Adrenal gland (tissue), 9 donors: ENCODE measurements at regions not wholly inside any gene's neighbourhood (a gene's known extent, or its start where the extent isn't known, plus 50 kb on each side); places are given as distances from the start of the nearest gene placed in this dataset.

Experiments
- DNase-seq, 7 donors: peaks; one replicate each; pipeline ENCODE4 v3.0.0-alpha.2; 2019 to 2020
- H3K27ac ChIP-seq, 5 donors: fragments of 200-600 bp; sonication (generic) in 4 of 5; 1 replicate in 3 of 5; 2 replicates in 2 of 5; pipeline versions ENCODE4 v1.5.1 to v1.8.0; 2016 to 2020; ENCODE audit warnings: mild to moderate bottlenecking in 1 of 5
- H3K27me3 ChIP-seq: fragments of 200-600 bp; 2 replicates; pipeline ENCODE4 v1.8.0; 2021
- H3K36me3 ChIP-seq, 2 donors: fragments of 200-600 bp; replicated peaks in 1 of 2; 1 replicate in 1 of 2; 2 replicates in 1 of 2; pipeline versions ENCODE4 v1.5.1 to v1.8.0; 2018 to 2022
- H3K4me1 ChIP-seq, 2 donors: fragments of 200-600 bp; replicated peaks in 1 of 2; 1 replicate in 1 of 2; 2 replicates in 1 of 2; pipeline versions ENCODE4 v1.5.1 to v1.8.0; 2018 to 2021
- H3K4me3 ChIP-seq, 4 donors: fragments of 200-600 bp; sonication (generic) in 3 of 4; one replicate each; pipeline ENCODE4 v1.5.1; 2016 to 2018
- H3K9me3 ChIP-seq, 3 donors: fragments of 200-600 bp; sonication (generic) in 1 of 3; replicated peaks in 1 of 3; 1 replicate in 2 of 3; 2 replicates in 1 of 3; pipeline versions ENCODE4 v1.5.1 to v1.8.0; 2016 to 2021
- POLR2A ChIP-seq, 2 donors: fragments of 450-650 bp; IDR thresholded peaks; one replicate each; pipeline ENCODE4 v1.6.1; 2017; ENCODE audit warnings: antibody characterized with exemption in 2 of 2, mild to moderate bottlenecking in 2 of 2, moderate library complexity in 1 of 2
- WGBS, 4 donors: extraction: QIAGEN DNeasy Blood & Tissue Kit in 2 of 4; methylation state at CpG; one replicate each; pipeline versions ENCODE4 v1.1.5 to v1.1.7; 2013 to 2017; 5-methylcytosine and 5-hydroxymethylcytosine counted together
- intact Hi-C, 2 donors: fragments of 100-400 bp; cut with DNase I; formaldehyde crosslinking; loops; one replicate each; pipeline versions ENCODE4 v1.14.1 to v1.15.0; 2022 to 2023
- TF ChIP-seq, protein P1 (sequence below), 6 experiments: fragments of 450-650 bp in 4 of 6; fragments of 200-600 bp in 2 of 6; sonication (generic) in 1 of 6; IDR thresholded peaks; 1 replicate in 5 of 6; 2 replicates in 1 of 6; pipeline versions ENCODE4 v1.5.1 to v1.8.0; 2016 to 2021; ENCODE audit warnings: antibody characterized with exemption in 6 of 6, mild to moderate bottlenecking in 2 of 6, moderate library complexity in 1 of 6
- donor health status: healthy with polysubstance abuse.
- donor health status: Bipolar disorder and iron deficiency.
- donor health status: DM: yes; HTN: yes; CAD: no.
- donor health status: DM: no; HTN: no; CAD: no.
- donor health status: DM: no; HTN: no; CAD: no.

DNA sequence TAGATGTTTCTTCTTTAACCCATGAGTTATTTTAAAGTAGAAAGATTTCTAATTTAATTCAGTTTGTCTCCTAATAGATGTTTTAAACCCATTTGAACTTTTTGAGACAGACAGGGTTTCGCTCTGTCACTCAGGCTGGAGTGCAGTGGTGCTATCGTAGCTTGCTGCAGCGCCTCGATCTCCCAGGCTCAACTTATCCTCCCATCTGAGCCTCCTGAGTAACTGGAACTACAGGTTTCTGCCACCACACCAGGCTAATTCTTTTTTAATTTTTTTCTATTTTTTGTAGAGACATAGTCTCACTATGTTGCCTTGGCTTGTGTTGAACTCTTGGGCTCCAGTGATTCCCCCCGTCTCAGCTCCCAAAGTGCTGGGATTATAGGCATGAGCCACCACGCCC is 53.0 kb upstream of the RAB18 start:
- no peak for DNase-seq
- intact Hi-C loops, result no loop called here
- TF ChIP-seq, protein P1, sequence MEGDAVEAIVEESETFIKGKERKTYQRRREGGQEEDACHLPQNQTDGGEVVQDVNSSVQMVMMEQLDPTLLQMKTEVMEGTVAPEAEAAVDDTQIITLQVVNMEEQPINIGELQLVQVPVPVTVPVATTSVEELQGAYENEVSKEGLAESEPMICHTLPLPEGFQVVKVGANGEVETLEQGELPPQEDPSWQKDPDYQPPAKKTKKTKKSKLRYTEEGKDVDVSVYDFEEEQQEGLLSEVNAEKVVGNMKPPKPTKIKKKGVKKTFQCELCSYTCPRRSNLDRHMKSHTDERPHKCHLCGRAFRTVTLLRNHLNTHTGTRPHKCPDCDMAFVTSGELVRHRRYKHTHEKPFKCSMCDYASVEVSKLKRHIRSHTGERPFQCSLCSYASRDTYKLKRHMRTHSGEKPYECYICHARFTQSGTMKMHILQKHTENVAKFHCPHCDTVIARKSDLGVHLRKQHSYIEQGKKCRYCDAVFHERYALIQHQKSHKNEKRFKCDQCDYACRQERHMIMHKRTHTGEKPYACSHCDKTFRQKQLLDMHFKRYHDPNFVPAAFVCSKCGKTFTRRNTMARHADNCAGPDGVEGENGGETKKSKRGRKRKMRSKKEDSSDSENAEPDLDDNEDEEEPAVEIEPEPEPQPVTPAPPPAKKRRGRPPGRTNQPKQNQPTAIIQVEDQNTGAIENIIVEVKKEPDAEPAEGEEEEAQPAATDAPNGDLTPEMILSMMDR (IDR thresholded peaks at IDR 0.05), result no peak
- no peak for TF ChIP-seq POLR2A (IDR thresholded peaks at IDR 0.05)
- H3K4me1 ChIP-seq, result no peaks in the 10 kb centered on the region
- H3K27ac ChIP-seq, result no peak overlapping the region
- no peak overlapping the region for H3K4me3 ChIP-seq
- no peaks in the 10 kb centered on the region for H3K27me3 ChIP-seq
- WGBS, 4 donors, result 79 to 92% (median 91%) methylated on average over 6 of the region's 6 CpGs
- no peaks in the 10 kb centered on the region for H3K9me3 ChIP-seq
- no peaks in the 10 kb centered on the region for H3K36me3 ChIP-seq

DNA sequence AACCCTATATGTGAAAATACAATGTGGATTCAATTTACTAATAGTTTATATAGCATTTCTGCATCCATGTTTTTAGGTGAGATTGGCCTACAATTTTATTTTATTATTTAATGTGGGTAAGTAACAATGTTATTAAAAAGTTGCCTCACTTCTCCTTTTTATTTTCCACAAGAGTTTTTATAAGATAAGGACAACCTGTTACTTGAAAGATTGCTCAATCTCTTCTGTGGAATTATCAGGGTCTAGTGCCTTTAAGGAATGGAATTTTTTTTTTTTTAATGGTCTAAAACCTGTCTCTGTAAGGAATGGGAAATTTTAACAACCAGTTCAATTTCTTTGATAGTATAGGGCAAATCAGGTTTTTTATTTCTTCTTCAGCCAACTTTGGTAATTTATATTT is 53.9 kb upstream of the RAB18 start:
- H3K4me1 ChIP-seq, result no peaks in the 10 kb centered on the region
- H3K27ac ChIP-seq, result no peak overlapping the region
- no peak overlapping the region for H3K4me3 ChIP-seq
- no peaks in the 10 kb centered on the region for H3K27me3 ChIP-seq
- DNase-seq, result no peak
- TF ChIP-seq, protein P1 (IDR thresholded peaks at IDR 0.05), result no peak
- no peak for TF ChIP-seq POLR2A (IDR thresholded peaks at IDR 0.05)
- no peaks in the 10 kb centered on the region for H3K9me3 ChIP-seq
- no peaks in the 10 kb centered on the region for H3K36me3 ChIP-seq
- intact Hi-C loops, result no loop called here

GRCh38 chr10:27449571-27449970 is 54.5 kb upstream of the RAB18 start:
- Histone ChIP-seq H3K36me3 (no peaks in the 10 kb centered on the region), H3K27me3 (no peaks in the 10 kb centered on the region), H3K9me3 (no peaks in the 10 kb centered on the region), H3K4me1 (no peaks in the 10 kb centered on the region), H3K4me3 (no peak overlapping the region), H3K27ac (no peak overlapping the region)
- no peak for TF ChIP-seq POLR2A (IDR thresholded peaks at IDR 0.05)
- TF ChIP-seq, protein P1 (IDR thresholded peaks at IDR 0.05), result no peak
- WGBS, 4 donors, result 64 to 81% (median 73%) methylated on average over 4 of the region's 4 CpGs
- intact Hi-C loops, result loop anchor here (5.0 to 10.0 kb wide), 2 partner anchors 208 to 215 kb away; no protein-coding TSS in a partner anchor
- DNase-seq, result no peak

DNA sequence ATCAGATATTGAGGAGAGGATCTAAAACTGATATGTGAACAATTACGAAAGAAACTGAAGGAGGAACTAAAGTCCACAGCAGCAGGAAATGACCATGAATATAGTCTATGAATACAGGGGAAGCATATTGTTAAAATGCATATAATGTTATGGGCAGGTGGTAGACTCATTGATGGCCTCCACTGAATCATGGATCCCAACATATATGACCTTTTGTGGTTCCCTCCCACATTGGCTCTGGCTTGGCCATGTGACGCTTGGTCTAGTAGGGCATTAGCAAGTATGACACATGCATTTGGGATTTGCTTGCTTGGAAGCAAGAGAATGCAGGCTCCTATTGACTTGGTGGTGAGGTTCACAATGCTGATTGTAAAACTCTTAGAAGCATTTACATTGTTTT is 55.2 kb upstream of the RAB18 start:
- H3K27me3 ChIP-seq, result no peaks in the 10 kb centered on the region
- no peaks in the 10 kb centered on the region for H3K9me3 ChIP-seq
- WGBS, 4 donors, result 76 to 93% (median 81%) methylated on average over 2 of the region's 2 CpGs
- DNase-seq, result no peak
- no peaks in the 10 kb centered on the region for H3K4me1 ChIP-seq
- intact Hi-C loops, result loop anchor here (5.0 to 10.0 kb wide), 2 partner anchors 208 to 216 kb away; no protein-coding TSS in a partner anchor
- H3K36me3 ChIP-seq, result no peaks in the 10 kb centered on the region
- no peak overlapping the region for H3K4me3 ChIP-seq
- H3K27ac ChIP-seq, result no peak overlapping the region
- TF ChIP-seq, protein P1 (IDR thresholded peaks at IDR 0.05), result no peak
